ENCODE measurements at regions not wholly inside any gene's neighbourhood (a gene's known extent, or its start where the extent isn't known, plus 50 kb on each side); places are given as distances from the start of the nearest gene placed in this dataset.

DNA sequence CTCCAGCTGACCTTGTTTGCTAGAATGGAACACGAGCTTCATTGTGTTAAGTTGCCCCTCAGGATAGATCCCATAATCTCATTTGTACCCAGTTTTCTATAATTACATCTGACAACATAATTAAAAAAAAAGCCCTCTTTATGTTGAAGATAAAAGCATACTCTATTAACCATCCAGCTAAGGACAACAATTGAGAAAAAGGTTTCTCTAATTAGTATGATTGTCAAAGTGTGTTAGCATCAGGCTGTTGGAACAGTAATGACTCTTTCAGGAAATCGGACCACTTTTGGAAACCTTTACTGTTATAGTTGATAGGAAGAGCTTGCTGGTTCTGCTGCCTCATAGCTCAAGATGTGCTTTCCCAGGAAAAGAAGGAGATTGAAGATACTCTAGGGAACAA lies 172.6 kb downstream of the FHIP1A start:
- Histone ChIP-seq H3K4me1 (ENCODE audit: control insufficient read depth, insufficient read depth, low read length) (no peaks in the 10 kb centered on the region), H3K36me3 (ENCODE audit: control insufficient read depth, insufficient read depth, low read length) (no peaks in the 10 kb centered on the region), H3K4me3 (ENCODE audit: low read depth in 2 of 2, low read length in 2 of 2) (no peak overlapping the region), H3K27ac (ENCODE audit: low read length) (no peak overlapping the region), H3K27me3 (ENCODE audit: control insufficient read depth, insufficient read depth, low read length) (no peaks in the 10 kb centered on the region; the same call in 1 of the 2 replicates), H3K9me3 (ENCODE audit: control insufficient read depth, insufficient read depth, low read depth, low read length) (no peaks in the 10 kb centered on the region)
- ATAC-seq (no peak), DNase-seq (ENCODE audit: low read depth, low spot score) (no peak)
- intact Hi-C loops (cut with micrococcal nuclease; ENCODE audit: unreplicated experiment) (no loop called here), in situ Hi-C loops (cut with HindIII; ENCODE audit: low pct_unique_long_range_greater_than_20kb, low sequenced_read_pairs) (no loop called here)
- TF ChIP-seq SIN3A (IDR thresholded peaks at IDR 0.05; ENCODE audit: borderline replicate concordance, insufficient read depth, low read depth, low read length) (no peak), TCF7L2 (IDR thresholded peaks at IDR 0.05; ENCODE audit: low read depth, low read length) (no peak), REST (IDR thresholded peaks at IDR 0.05; ENCODE audit: insufficient read depth in 1 of 2, low read depth in 2 of 2, low read length in 1 of 2) (no peak), CTCF (IDR thresholded peaks at IDR 0.05) (no peak), POLR2AphosphoS5 (IDR thresholded peaks at IDR 0.05; ENCODE audit: low read depth, low read length) (no peak)
- ChIA-PET POLR2A (no interaction called here), CTCF (no interaction called here)
- BruUV-seq (replicated peaks), result no TSS peak

DNA sequence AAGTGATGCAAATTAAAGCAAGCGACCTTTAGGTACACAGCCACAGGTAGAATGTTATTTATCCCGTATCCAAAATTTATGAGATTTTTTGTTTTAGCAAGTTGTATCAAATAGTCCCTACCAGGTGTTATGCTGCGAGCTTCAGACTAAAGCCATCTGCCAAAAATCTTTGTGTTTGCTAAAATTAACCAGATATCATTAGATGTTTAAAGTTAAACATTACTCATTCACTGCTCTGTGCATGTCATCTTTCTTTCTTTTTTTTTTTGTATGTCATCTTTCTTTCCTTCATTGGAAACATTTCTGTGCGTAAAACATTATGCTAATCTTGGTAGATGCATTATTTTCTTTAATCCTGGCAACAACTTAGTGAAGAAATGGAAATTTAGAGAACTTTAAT lies 173.1 kb downstream of the FHIP1A start:
- no TSS peak for BruUV-seq (replicated peaks)
- intact Hi-C loops (cut with micrococcal nuclease; ENCODE audit: unreplicated experiment), result no loop called here
- TF ChIP-seq TCF7L2 (IDR thresholded peaks at IDR 0.05; ENCODE audit: low read depth, low read length) (no peak), SIN3A (IDR thresholded peaks at IDR 0.05; ENCODE audit: borderline replicate concordance, insufficient read depth, low read depth, low read length) (no peak), REST (IDR thresholded peaks at IDR 0.05; ENCODE audit: insufficient read depth in 1 of 2, low read depth in 2 of 2, low read length in 1 of 2) (no peak), CTCF (IDR thresholded peaks at IDR 0.05) (no peak), POLR2AphosphoS5 (IDR thresholded peaks at IDR 0.05; ENCODE audit: low read depth, low read length) (no peak)
- H3K36me3 ChIP-seq (ENCODE audit: control insufficient read depth, insufficient read depth, low read length), result no peaks in the 10 kb centered on the region
- in situ Hi-C loops (cut with HindIII; ENCODE audit: low pct_unique_long_range_greater_than_20kb, low sequenced_read_pairs), result no loop called here
- ATAC-seq (no peak), DNase-seq (ENCODE audit: low read depth, low spot score) (no peak)
- no peak overlapping the region for H3K27ac ChIP-seq (ENCODE audit: low read length)
- H3K4me3 ChIP-seq (ENCODE audit: low read depth in 2 of 2, low read length in 2 of 2), result no peak overlapping the region
- H3K9me3 ChIP-seq (ENCODE audit: control insufficient read depth, insufficient read depth, low read depth, low read length), result no peaks in the 10 kb centered on the region
- CTCF ChIA-PET, result no interaction called here
- H3K4me1 ChIP-seq (ENCODE audit: control insufficient read depth, insufficient read depth, low read length), result no peaks in the 10 kb centered on the region
- no peaks in the 10 kb centered on the region; the same call in 1 of the 2 replicates for H3K27me3 ChIP-seq (ENCODE audit: control insufficient read depth, insufficient read depth, low read length)
- POLR2A ChIA-PET, result no interaction called here
